ENCODE measurements at regions not wholly inside any gene's neighbourhood (a gene's known extent, or its start where the extent isn't known, plus 50 kb on each side); places are given as distances from the start of the nearest gene placed in this dataset.
"Not testable (repeated sequence)": the region's sequence is repeated elsewhere in the genome, so short reads cannot be mapped to it uniquely, and the experiment has no call there.

DNA sequence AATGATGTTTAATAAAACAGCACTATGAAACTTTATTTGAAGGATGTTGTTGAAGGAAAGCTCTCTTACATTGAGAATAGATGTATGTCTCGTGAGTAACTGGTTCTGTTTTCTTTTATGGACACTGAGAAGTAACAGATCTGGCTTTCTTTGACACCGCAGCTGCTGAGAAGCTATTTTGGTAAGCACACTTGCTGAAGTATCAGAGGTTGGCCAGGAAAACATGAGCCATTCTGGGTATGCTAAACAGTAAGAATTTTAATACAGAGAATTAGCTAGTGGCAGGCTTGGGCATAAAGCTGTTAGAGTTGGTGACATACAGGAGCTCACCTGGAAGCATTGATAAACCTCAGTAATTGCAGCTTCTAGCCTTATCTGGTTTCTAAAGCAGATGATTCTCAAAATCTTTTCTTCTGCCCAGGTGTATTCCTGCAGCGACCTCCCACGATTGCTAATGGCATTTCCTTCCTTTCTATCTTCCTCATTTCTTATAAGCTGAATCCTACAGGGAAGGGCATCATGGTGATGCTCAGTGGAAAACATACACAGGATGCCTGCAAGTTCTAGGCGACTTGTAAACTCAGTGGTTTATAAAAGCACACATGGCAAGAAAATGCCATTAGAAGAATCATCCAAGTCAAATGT is 291.6 kb upstream of the SLC16A7 start:
- TF ChIP-seq ZFX (IDR thresholded peaks at IDR 0.05) (no peak), CTCF (conservative IDR thresholded peaks at IDR 0.05) (peak; percentile 6; the same call in 1 of the 2 replicates)
- no peak overlapping the region for H3K27ac ChIP-seq

GRCh38 chr12:59298296-59298695 is 297.5 kb upstream of the SLC16A7 start:
- no peak for TF ChIP-seq CTCF (conservative IDR thresholded peaks at IDR 0.05)
- no peak for TF ChIP-seq ZFX (IDR thresholded peaks at IDR 0.05)

GRCh38 chr12:59294221-59294620 is 301.6 kb upstream of the SLC16A7 start:
- no peak overlapping the region for H3K27ac ChIP-seq
- no peak for TF ChIP-seq CTCF (conservative IDR thresholded peaks at IDR 0.05)
- TF ChIP-seq ZFX (IDR thresholded peaks at IDR 0.05): no peak

More at GRCh38 chr12:59298296-59298695, 297.5 kb upstream of the SLC16A7 start:
- H3K27ac ChIP-seq: no peak overlapping the region

- no peak for TF ChIP-seq CTCF (conservative IDR thresholded peaks at IDR 0.05)
- TF ChIP-seq ZFX (IDR thresholded peaks at IDR 0.05): no peak
- no peak overlapping the region for H3K27ac ChIP-seq
These were observed 312.8 kb upstream of the SLC16A7 start for GRCh38 chr12:59282999-59283398.

- not testable (repeated sequence) for H3K27ac ChIP-seq
These were observed 322.3 kb upstream of the SLC16A7 start for GRCh38 chr12:59273561-59273960.

- H3K27ac ChIP-seq: no peak overlapping the region
- no peak for TF ChIP-seq CTCF (conservative IDR thresholded peaks at IDR 0.05)
- TF ChIP-seq ZFX (IDR thresholded peaks at IDR 0.05): no peak
These were observed 327.5 kb upstream of the SLC16A7 start for GRCh38 chr12:59268295-59268809.

DNA sequence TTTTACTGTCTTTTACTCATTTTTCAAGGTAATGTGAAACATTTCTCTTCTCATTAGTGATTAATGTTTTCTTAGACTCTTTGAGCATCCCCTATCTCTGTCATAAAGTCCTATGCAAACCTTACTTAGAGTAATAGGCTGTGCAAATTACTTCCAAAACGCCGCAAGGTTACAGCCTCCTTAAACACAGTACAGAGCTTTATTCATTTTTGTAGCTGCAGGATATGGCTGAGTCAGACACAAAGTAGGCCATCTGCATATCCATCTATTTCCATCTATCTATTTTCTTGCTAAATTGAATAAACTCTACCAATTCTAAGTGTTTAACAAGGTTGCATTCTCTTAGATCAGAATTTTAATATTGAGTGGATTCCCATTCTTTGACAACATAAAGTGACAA is 335.6 kb upstream of the SLC16A7 start:
- TF ChIP-seq ZFX (IDR thresholded peaks at IDR 0.05): no peak
- TF ChIP-seq CTCF (conservative IDR thresholded peaks at IDR 0.05): no peak

DNA sequence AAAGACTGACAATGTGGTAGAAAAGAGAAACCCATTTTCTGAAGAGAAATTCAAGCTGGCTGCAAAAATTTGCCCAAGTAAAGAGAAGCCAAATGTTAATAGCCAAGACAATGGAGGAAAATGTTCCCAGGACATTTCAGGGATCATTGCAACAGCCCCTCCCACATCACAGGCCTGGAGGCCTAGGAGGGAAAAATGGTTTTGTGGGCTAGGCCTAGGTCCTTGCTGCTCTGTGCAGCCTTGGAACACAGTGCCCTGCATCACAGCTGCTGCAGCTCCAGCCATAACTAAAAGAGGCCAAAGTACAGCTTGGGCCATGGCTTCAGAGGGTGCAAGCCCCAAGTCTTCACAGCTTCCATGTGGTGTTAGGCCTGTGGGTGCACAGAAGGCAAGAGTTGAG is 332.4 kb upstream of the LRIG3 start:
- H3K27ac ChIP-seq: no peak overlapping the region
- TF ChIP-seq ZFX (IDR thresholded peaks at IDR 0.05) (no peak), CTCF (conservative IDR thresholded peaks at IDR 0.05) (no peak)

More for the DNA sequence above, 335.6 kb upstream of the SLC16A7 start:
- H3K27ac ChIP-seq: no peak overlapping the region
